Fibroblast of skin of scalp (primary cell): ENCODE measurements at regions not wholly inside any gene's neighbourhood (a gene's known extent, or its start where the extent isn't known, plus 50 kb on each side); places are given as distances from the start of the nearest gene placed in this dataset.

Source experiments
- DNase-seq: peaks from one replicate; pipeline ENCODE4 v3.0.0-alpha.2; 2013

- DNase-seq, result no peak
These were observed 281.0 kb upstream of the DAB1 start for GRCh38 chr1:57704811-57705210.

GRCh38 chr1:57704231-57704630 is 280.4 kb upstream of the DAB1 start:
- DNase-seq, result no peak

- no peak for DNase-seq
These were observed 273.0 kb upstream of the DAB1 start for GRCh38 chr1:57696904-57697303.

DNA sequence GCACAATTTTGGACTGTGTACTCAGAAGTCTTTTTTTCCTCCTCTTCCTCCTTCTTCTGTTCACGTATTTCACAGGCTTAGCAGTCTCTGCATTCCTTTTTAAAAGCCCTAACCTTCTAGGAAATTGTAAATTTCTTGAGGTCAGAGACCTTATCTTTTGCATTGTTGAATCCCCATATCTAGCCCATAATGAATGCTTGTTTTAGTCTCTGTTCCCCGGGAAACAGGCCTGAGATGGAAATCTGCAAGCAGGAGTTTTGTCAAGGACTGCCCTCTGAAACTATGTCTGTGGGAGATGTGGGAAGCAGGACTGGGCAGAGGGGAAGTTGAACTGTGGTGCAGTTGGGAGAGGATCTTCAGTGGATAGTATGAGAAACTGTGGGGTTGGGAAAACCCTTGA is 272.2 kb upstream of the DAB1 start:
- DNase-seq, result no peak

- DNase-seq, result no peak
These were observed 262.4 kb upstream of the DAB1 start for GRCh38 chr1:57686306-57686705.

DNA sequence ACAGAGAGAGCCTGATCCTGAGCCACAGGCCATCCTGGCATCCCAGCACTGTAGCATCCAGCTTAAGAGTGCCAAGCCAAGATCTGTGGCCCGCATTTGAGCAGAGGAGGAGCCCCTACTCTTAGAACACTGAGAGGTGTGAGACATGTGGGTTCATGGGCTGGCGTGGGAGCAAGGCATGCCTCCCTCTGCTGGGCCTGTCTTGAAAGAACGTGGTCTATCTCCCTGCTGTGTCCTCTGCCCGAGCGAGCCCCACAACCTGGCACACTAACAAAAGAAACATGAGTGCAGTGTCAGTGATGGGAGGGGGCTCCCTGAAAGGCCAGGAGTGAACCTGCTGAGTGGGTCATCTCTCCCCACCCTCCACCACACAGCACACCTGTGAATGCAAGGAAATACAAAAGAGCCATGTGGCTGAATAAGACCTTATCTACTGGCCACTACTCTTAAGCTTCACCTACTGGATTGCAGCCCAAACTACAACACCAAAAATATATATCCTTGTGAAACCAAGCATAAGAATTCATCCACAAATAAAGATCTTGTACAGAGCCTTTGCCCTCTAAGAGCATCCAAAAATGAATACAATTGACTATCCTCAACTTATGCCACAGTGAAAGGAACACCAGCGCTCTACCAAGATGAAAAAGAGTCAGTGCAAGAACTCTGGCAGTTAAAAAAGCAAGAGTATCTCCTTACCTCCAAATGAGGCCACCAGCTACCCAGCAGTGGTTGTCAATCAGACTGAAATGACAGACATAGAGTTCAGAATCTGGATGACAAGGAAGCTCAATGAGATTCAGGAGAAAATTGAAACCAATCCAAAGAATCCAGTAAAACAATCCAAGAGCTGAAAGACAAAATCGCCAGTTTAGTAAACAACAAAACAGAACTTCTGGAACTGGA is 259.4 kb upstream of the DAB1 start:
- no peak for DNase-seq

DNA sequence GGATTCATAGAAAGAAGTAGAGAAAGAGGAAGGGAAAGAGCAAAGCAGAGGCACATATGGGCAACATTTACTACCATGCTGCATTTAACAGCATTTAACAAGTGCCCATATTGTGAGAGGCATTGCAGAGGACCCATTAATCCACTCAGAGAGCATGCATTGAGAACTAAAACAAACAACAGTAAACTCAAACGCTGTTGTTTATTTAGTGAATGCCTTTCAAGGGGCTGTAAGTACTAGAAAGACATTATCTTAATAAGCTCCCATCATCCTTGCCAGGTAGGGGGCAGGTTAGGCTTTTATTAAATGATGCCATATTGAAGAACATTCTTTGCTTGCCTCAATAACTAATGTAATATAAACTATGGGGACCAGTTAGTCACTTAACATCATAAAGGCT is 254.3 kb upstream of the DAB1 start:
- no peak for DNase-seq

GRCh38 chr1:57675776-57676175 is 251.9 kb upstream of the DAB1 start:
- DNase-seq, result no peak

DNA sequence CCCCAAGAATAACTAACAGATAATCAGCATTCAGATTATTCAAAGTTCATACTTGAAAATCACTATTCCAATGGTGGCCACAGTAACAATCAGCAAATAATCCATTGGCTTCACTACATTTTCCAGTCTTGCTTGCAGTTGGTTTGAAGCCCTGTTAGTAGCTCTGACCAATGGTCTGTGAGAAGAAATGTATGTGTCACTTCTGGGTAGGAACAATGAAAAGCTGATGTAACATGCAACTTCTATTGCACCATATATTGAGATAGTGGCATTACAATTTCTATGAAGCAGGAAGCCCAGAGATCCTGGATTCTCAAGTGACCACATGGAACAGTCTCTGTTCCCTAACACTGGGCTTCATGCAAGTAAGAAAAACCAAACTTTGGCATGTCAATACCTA is 250.9 kb upstream of the DAB1 start:
- peak; percentile 24 for DNase-seq

GRCh38 chr1:57672346-57673140 is 248.7 kb upstream of the DAB1 start:
- DNase-seq, result no peak

DNA sequence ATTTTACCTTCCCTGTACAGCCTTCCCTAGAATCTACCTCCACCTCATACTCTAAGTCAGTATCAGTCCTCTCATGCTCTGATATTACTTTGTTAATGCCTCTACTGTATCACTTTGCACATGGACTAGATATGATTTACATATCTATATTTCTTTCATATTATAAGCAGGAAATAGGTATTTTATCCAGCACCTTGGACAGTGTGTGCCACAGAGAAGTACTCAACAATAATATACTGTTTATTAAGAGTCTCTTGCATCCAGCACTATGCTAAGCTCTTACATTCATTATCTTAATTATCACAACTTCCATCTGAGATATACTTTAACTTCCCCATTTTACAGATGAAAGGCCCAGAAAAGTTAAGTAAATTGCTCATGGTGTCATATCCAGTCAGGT is 247.9 kb upstream of the DAB1 start:
- DNase-seq, result no peak

GRCh38 chr1:57659804-57660203 is 235.9 kb upstream of the DAB1 start:
- no peak for DNase-seq

DNA sequence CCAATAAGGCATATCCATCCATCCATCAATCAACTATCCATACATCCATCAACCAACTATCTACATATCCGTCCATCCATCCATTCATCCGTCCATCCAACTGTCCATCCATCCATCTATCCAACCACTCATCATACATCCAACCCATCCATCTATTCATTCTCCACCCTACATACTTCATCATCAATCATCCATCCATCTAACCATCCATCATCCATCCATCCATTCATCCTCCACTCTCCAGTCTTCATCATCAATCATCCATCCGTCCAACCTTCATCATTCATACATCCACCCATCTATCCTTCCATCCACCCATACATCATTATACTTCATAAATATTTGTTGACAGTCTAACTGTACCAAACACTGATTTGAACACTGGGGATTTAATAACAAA is 231.3 kb upstream of the DAB1 start:
- no peak for DNase-seq

DNA sequence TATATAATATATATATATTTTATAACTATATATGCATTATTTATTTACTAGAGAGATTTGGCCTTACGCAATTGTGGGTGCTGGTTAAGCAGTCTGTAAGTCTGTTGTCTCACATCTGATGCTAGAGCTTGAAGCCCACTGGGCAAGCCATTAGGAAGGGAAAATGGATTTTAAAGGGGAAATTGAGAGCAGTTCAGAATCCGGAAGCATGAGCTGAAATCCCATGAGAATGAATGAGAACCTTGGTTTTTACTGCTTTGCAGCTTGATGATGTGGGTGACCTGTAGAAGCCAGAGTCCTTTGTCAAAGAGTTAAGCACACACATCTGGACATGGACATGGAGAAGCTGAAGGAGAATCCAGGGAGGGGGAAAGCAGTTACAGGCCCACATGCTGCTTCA is 220.8 kb upstream of the DAB1 start:
- no peak for DNase-seq

GRCh38 chr1:57638239-57638638 is 214.4 kb upstream of the DAB1 start:
- no peak for DNase-seq

DNA sequence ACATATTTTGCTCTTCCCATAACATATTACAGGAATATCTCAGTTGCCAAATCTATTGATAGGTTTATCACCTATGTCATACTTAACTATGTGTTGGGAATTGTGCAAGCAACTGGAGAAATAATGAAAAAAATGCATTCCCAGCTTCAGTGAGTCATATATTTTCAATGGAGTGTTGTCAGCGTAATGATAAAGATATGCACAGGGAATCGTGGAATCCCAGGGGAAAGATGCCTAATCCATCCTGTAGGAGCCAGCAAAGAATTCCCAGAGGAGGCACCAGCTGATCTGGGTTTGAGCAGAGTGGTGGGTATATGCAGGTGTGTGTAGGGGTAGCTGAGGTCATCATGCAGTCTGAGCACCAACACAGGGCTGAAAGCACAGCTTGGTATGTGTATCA is 213.3 kb upstream of the DAB1 start:
- peak; percentile 86 for DNase-seq

GRCh38 chr1:57633881-57634280 is 210.0 kb upstream of the DAB1 start:
- DNase-seq, result no peak

DNA sequence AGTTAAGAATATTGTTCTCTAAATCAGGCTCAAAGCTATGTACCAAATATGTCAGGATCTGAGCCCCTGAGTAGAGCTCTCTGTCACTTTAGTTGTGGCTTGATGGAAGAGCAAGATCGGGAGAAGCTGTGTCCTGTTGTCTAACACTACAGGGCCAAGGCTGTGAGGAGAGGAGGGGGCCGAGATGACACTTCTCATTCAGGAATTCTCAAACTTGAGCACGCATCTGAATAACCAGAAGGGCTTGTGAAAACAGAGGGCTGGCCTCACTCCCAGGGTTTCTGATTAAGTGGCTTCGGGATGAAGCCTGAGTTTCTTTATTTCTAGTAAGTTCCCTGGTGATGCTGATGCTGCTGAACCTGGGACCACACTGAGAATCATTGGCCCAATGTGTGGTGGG is 209.2 kb upstream of the DAB1 start:
- DNase-seq, result peak; percentile 21

DNA sequence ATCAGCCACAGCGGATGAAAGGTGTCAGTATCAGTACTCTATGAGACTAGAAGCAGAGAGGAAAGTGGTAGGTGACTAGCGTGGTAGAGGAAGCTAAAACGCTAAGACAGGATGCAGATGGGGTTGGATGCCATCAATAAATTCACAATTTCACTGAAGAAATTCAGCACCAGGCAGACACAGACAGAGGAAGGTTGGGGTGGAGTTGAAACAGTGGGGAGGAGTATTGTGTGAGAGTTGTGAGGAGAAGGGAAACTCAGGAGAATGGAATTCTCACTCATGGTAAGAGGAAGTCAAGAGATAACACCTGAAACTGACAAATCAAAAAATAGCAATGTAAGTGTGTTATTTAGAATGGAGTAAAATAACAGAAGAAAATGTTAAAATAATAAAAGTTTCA is 208.5 kb upstream of the DAB1 start:
- DNase-seq, result peak; percentile 18

GRCh38 chr1:57627612-57628011 is 203.8 kb upstream of the DAB1 start:
- DNase-seq, result no peak

GRCh38 chr1:57623791-57624538 is 200.1 kb upstream of the DAB1 start:
- DNase-seq, result peak; percentile 20

GRCh38 chr1:57623039-57623790 is 199.4 kb upstream of the DAB1 start:
- peak; percentile 63 for DNase-seq
